ENCODE measurements at regions not wholly inside any gene's neighbourhood (a gene's known extent, or its start where the extent isn't known, plus 50 kb on each side); places are given as distances from the start of the nearest gene placed in this dataset.

DNA sequence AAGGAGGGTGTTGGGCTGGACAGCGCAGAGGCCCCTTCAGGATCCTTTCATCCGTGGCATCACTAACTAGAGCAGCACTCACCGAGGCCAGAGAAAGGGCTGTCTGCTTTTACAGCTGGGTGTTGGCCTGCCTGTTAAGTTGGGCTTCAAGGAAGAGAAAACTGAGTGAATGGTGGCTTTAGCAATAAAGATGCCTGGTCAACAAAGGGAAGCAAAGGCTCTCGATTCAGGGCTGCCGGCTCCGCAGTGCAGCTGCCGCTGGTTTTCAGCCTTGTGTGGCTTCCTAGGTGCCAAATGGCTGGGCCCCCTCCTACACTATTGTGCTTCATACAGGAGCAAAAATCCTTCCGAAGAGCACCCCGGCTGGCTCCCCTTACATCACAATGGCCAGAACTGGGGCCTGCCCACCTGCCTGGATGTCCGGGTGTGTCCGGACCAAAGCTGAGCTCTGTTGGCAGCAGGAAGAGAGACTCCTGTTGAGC, 61.0 kb upstream of the GPR45 start:
- TF ChIP-seq, protein P1, sequence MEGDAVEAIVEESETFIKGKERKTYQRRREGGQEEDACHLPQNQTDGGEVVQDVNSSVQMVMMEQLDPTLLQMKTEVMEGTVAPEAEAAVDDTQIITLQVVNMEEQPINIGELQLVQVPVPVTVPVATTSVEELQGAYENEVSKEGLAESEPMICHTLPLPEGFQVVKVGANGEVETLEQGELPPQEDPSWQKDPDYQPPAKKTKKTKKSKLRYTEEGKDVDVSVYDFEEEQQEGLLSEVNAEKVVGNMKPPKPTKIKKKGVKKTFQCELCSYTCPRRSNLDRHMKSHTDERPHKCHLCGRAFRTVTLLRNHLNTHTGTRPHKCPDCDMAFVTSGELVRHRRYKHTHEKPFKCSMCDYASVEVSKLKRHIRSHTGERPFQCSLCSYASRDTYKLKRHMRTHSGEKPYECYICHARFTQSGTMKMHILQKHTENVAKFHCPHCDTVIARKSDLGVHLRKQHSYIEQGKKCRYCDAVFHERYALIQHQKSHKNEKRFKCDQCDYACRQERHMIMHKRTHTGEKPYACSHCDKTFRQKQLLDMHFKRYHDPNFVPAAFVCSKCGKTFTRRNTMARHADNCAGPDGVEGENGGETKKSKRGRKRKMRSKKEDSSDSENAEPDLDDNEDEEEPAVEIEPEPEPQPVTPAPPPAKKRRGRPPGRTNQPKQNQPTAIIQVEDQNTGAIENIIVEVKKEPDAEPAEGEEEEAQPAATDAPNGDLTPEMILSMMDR (IDR thresholded peaks at IDR 0.05; ENCODE audit: low read length): no peak
- no peak for TF ChIP-seq EZH2 (IDR thresholded peaks at IDR 0.05; ENCODE audit: borderline replicate concordance, low read length)

All from OCI-LY1 (cell line).